PFSK-1 (cell line): ENCODE measurements at regions not wholly inside any gene's neighbourhood (a gene's known extent, or its start where the extent isn't known, plus 50 kb on each side); places are given as distances from the start of the nearest gene placed in this dataset.

Source experiments
- FOXP2 ChIP-seq: optimal IDR thresholded peaks from 2 replicates; pipeline ENCODE3; 2011; ENCODE audit warnings: borderline replicate concordance, control low read depth, inconsistent platforms; ENCODE audit not compliant: insufficient read depth; ENCODE audit errors: extremely low read length, extremely low read depth
- POLR2AphosphoS5 ChIP-seq: IDR thresholded peaks from 2 replicates; pipeline ENCODE4 v1.6.1; 2012; ENCODE audit warnings: low read depth, mild to moderate bottlenecking, control low read depth, low read length, moderate library complexity
- SIN3A ChIP-seq: IDR thresholded peaks from 2 replicates; pipeline ENCODE4 v1.6.1; 2012; ENCODE audit warnings: mild to moderate bottlenecking, low read length, moderate library complexity, borderline replicate concordance; ENCODE audit not compliant: insufficient read depth
- TAF1 ChIP-seq: IDR thresholded peaks from 2 replicates; pipeline ENCODE4 v1.6.1; 2012; ENCODE audit warnings: low read length, control low read depth, borderline replicate concordance; ENCODE audit not compliant: insufficient read depth
- TF ChIP-seq, protein P1 (sequence below), 2 experiments: IDR thresholded peaks; 2 replicates each; pipeline versions ENCODE4 v1.6.1 to v1.8.0; 2011 to 2012; ENCODE audit warnings: low read depth in 2 of 2, low read length in 2 of 2, control low read depth in 1 of 2, inconsistent platforms in 1 of 2, mild to moderate bottlenecking in 1 of 2, moderate library complexity in 1 of 2; ENCODE audit not compliant: insufficient read depth in 1 of 2

DNA sequence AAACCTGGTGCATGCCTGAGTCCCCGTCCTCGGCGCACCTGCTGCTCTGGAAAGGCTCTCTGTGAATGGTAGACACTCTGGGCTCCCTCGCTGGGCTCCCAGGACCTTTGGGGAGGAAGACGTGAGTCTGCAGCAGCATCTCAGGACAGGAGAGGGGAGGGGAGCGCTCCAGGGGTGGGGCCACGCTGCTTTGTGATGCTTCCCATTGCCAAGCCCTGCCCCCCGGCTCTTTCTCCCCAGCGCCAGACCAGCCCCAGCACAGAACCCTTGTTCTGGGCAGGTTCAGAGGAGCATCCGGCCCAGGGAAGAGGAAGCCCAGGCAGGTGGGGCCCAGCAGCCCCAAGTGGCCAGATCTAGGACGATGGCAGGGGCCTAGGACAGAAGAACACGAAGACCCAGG lies 111.2 kb downstream of the BRD1 start:
- TF ChIP-seq, protein P1, sequence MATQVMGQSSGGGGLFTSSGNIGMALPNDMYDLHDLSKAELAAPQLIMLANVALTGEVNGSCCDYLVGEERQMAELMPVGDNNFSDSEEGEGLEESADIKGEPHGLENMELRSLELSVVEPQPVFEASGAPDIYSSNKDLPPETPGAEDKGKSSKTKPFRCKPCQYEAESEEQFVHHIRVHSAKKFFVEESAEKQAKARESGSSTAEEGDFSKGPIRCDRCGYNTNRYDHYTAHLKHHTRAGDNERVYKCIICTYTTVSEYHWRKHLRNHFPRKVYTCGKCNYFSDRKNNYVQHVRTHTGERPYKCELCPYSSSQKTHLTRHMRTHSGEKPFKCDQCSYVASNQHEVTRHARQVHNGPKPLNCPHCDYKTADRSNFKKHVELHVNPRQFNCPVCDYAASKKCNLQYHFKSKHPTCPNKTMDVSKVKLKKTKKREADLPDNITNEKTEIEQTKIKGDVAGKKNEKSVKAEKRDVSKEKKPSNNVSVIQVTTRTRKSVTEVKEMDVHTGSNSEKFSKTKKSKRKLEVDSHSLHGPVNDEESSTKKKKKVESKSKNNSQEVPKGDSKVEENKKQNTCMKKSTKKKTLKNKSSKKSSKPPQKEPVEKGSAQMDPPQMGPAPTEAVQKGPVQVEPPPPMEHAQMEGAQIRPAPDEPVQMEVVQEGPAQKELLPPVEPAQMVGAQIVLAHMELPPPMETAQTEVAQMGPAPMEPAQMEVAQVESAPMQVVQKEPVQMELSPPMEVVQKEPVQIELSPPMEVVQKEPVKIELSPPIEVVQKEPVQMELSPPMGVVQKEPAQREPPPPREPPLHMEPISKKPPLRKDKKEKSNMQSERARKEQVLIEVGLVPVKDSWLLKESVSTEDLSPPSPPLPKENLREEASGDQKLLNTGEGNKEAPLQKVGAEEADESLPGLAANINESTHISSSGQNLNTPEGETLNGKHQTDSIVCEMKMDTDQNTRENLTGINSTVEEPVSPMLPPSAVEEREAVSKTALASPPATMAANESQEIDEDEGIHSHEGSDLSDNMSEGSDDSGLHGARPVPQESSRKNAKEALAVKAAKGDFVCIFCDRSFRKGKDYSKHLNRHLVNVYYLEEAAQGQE (IDR thresholded peaks at IDR 0.05; ENCODE audit: insufficient read depth in 1 of 2, low read depth in 2 of 2, low read length in 2 of 2): no peak
- no peak for TF ChIP-seq POLR2AphosphoS5

DNA sequence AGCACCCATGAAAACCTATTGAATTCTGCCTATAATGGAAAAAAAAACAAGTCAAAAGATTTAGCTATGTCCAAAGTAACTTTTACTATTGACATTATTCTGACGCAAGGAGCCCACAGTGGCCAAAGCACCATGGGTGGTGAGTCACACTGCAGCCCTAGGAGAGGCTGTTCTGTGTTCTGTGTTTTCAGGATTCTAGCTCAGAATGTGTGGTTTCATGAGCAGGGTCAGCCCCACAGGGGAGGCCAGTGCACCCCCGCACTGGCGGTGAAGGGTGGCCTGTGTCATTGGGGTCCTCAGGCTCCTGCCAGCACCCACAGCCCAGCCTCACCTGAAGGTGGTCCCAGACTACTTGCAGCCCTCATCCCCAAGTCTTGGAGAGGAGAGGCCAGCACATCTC lies 112.2 kb downstream of the BRD1 start:
- TF ChIP-seq TAF1: no peak
- TF ChIP-seq POLR2AphosphoS5: no peak

DNA sequence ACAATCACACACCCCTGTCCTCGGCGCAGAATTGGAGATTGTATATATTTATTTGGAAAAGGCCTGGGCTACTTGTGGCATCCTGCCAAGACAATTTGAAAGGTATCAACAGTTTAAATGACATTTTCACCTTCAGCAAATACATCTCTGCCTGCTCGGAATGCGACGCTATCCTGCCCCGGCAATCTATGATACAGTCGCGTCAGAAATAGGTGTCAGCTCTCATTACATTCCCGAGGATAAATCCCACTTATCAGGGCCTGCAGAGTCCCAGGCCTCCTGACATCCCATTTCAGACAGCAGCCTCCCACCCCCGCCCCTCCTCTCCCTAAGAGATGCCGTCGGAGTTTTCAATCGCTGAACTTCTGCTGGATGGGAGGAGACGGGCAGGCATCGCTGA lies 114.7 kb downstream of the BRD1 start:
- TF ChIP-seq POLR2AphosphoS5 (no peak), FOXP2 (no peak), TAF1 (no peak), SIN3A (no peak)
- TF ChIP-seq, protein P1 (IDR thresholded peaks at IDR 0.05; ENCODE audit: insufficient read depth in 1 of 2, low read depth in 2 of 2, low read length in 2 of 2): no peak

DNA sequence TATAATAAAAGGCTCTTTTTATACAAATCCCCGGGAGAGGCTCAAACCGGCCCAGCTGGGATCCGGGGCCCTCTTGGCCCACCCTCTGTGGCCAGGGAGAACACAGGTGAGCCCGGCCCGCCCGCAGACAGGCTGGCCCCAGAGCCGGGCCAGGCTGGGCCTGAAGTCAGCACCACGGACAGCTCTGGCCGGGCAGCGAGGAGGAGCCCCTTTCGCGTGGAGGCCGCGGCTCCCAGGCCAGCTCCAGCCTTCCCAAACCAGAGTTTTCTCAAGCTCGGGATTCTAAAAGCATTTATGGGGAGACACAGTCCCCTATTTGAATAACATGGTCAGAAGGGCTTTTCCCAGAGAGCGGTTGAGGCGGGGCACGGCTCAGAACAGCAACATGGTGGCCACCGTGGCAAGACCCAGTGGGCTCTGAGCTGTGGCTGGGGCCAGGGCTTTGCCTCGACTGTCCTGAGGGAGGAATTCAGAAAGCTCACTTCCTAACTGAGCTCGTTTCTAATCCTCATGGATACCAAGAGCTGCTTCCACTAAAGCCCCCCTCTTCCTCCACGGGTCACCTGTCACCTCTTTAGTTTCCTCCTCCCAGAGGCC lies 115.4 kb downstream of the BRD1 start:
- TF ChIP-seq, protein P1 (IDR thresholded peaks at IDR 0.05; ENCODE audit: insufficient read depth in 1 of 2, low read depth in 2 of 2, low read length in 2 of 2): peak; percentile 90 to 95
- no peak for TF ChIP-seq FOXP2

DNA sequence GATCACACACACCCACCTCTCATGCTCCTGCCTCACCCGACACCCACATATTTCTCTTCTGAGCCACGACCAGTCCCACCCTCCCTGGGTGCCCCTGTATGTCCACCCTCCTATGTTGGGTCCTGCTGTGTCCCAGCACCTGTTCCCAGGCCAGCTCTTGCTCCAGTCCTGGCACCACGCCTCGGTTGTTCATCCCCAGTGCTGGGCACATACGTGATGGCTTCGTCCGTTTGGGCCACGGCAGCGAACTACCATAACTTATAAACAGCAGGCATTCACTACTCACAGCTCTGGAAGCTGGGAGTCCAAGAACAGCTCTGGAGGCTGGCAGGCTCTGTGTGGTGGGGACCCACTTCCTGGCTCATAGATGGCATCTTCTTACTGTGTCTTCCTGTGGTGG lies 116.9 kb downstream of the BRD1 start:
- TF ChIP-seq FOXP2 (no peak), SIN3A (no peak), POLR2AphosphoS5 (no peak), TAF1 (no peak)
- TF ChIP-seq, protein P1 (IDR thresholded peaks at IDR 0.05; ENCODE audit: insufficient read depth in 1 of 2, low read depth in 2 of 2, low read length in 2 of 2): no peak
